HG03097 (cell line): ENCODE measurements at regions not wholly inside any gene's neighbourhood (a gene's known extent, or its start where the extent isn't known, plus 50 kb on each side); places are given as distances from the start of the nearest gene placed in this dataset.
"Not testable (repeated sequence)": the region's sequence is repeated elsewhere in the genome, so short reads cannot be mapped to it uniquely, and the experiment has no call there.

Experiments used
- ATAC-seq: cut with Tn5 transposase; IDR thresholded peaks from one replicate; pipeline ENCODE4 v1.9.1; 2021; ENCODE audit not compliant: unreplicated experiment, low FRiP score

DNA sequence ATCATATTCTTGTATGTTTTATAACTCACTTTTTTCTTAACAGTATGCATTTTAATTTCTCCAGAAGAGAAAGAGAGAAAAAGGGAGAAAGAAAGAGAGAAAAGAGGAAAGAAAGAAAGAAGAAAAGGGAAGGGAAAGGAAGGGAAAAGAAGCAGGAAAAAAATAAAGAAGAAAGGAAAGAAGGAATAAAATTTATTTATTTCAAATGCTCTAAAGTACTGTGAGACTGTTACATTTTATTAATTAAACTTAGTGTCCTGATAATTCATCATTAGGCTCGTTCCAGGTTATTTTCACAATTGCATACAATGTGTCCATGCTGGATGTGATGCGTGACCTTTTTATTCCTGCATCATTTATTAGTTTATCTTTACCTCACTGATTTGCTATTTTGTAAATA is 1023.4 kb upstream of the KLHL29 start:
- ATAC-seq = no peak

GRCh38 chr2:22375096-22375495 is 1009.9 kb upstream of the KLHL29 start:
- ATAC-seq = no peak

DNA sequence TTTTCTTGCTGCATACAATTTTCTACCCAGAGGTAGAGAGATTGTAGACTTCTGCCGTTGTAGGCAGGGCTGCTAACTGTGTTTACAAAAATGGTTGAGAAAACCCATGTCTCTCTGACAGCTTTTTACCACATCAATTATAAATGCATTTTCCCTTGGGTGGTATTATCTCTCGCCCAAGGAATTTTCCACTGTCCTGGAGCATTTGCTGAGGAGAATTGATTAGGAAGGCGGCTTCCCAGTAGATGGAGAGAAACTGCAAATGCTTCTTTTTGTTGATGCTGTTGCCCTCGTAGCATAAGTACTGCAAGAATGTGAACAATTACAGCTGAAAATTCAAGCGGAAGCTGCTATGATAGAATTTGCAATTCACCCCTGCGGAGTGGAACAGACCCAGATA is 1007.7 kb upstream of the KLHL29 start:
- ATAC-seq = no peak

DNA sequence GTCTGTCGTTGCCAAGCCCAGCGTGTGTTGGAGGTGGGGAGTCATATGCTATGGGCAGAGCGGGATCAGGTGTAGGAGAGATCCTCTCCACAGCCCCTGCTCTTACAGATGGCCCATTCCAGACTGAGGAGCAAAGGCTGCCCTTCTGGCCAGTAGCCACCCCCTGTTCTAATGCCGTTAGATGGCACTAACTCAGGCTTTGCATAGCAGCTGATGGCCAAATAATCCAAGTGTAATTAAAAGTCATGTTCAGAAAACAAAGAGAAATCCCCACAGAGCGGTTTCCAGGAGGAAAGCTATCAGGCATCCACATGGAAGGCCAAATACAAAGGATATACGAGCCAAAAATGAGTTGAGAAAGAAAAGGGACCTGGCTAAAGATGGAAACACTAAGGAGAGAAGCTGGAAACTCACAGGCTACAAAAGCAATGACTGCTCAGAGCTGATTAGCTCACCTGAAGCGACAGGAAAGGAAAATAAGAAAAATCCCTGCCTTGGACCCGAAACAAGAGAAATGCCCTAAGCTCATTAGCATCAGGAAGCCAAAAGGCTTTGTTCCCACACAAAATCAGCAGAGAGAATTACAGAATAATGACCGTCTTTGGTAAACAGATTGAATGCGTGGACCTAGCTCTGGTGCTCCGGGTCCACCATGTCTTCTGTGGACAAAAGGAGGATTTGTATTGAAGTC is 1002.4 kb upstream of the KLHL29 start:
- no peak for ATAC-seq

- ATAC-seq = no peak
Observed at GRCh38 chr2:22397847-22398246, 987.1 kb upstream of the KLHL29 start.

GRCh38 chr2:22403748-22404147 is 981.2 kb upstream of the KLHL29 start:
- no peak for ATAC-seq

DNA sequence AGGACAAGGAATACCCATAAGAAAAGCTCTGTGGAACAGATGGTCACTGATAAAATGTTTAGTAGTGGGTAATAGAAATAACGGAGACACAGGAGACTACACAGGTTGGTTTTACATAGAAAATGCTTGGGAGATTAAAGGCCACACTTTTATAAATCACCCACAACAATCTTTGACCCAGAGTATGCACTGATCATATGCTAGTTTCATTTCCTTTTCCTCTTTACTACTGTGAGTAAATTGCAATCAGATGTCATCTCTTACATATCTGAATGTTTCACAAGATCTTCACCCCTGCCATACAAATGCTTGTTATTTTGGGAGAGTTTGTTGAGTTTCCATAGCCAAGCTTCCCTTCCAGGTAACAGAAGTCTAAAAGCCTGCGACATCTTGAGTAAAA is 978.4 kb upstream of the KLHL29 start:
- no peak for ATAC-seq

- no peak for ATAC-seq
Observed at GRCh38 chr2:22420076-22420475, 964.9 kb upstream of the KLHL29 start.

- no peak for ATAC-seq
Observed at GRCh38 chr2:22442051-22442450, 942.9 kb upstream of the KLHL29 start.

GRCh38 chr2:22444281-22444680 is 940.7 kb upstream of the KLHL29 start:
- ATAC-seq = no peak

DNA sequence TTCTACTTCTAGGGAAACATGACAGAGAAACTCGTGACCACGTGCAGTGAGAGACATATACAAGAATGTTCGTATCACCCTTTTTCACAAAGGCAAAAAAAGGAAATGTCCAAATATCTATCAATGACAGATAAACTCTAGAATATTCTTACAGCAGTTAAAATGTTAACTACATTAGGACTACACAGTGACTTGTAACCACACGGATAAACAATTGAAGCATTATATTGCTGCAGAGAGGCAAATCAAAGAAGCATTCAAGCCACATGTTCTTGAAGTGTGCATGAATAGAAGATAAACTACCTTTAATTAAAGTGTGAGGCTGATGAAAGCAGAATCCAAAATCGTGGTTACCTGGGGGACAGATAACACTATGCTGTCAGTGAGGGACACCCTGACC is 935.3 kb upstream of the KLHL29 start:
- ATAC-seq = no peak

DNA sequence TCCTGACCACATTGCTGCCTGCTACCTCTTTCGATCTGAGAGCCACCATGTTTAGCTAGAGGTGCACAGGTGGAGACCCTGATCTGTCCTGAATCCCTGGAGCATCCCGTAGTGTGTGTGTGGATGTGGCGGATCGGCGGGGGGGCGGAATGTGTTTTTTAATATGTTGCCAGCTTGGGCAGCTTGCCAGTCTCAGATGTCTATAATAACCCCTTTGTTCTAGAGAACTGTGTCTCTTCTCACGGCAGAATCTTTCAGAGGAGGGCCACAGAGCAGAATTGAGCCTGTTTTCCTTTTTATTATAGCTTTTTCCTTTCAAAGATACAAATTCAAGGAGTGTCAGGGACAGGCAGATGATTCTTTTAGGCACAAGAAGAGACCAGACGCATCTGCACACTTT is 934.1 kb upstream of the KLHL29 start:
- no peak for ATAC-seq

GRCh38 chr2:22454826-22455485 is 930.0 kb upstream of the KLHL29 start:
- ATAC-seq = no peak

- no peak for ATAC-seq
Observed at GRCh38 chr2:22458440-22458839, 926.5 kb upstream of the KLHL29 start.

DNA sequence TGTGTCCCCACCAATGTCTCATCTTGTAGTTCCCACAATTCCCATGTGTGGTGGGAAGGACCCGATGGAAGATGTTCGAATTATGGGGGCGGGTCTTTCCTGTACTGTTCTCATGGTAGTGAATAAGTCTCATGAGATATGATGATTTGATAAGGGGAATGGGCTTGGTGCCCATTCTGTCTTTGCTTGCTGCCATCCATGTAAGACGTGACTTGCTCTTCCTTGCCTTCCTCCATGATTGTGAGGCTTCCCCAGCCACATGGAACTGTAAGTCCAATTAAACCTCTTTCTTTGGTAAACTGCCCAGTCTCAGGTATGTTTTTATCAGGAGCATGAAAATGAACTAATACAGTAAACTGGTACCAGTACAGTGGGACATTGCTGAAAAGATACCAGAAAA is 909.9 kb upstream of the KLHL29 start:
- ATAC-seq = not testable (repeated sequence)

DNA sequence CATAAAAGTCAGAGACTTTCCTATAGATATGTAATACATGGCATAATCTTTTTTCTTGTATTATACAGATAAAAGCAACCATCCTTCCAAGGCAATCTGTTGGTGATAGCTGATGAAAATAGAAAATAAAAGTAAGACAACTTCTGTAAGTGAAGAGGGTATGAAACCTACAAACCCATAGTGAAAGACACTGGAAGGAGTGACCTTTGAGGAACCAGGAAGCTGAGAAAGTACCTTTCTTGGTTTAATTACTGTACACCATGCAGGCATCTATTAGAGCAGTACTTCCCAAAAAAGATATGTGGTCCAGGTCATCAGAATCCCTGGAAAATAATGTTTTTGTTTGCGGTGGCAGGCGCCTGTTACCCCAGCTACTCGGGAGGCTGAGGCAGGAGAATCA is 906.6 kb upstream of the KLHL29 start:
- no peak for ATAC-seq

GRCh38 chr2:22481486-22482259 is 903.3 kb upstream of the KLHL29 start:
- no peak for ATAC-seq

DNA sequence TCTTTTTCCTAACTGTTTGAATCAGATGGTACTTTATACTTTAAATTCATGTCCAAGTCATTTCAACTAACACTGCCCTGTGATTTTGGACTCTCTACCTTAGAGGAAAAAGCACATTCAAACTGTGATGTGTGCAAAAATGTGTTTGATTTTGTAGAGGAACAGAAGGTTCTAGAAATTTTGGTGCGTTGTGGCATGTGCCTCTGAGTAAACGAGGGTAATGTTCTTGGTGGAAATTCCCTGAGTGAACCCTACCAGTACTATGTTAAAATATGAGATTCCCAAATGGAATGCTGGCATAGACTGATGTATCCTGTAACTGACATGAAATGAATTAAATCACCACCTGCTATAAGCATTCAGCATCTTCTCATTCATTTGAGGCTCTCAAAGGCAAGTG is 901.9 kb upstream of the KLHL29 start:
- no peak for ATAC-seq

DNA sequence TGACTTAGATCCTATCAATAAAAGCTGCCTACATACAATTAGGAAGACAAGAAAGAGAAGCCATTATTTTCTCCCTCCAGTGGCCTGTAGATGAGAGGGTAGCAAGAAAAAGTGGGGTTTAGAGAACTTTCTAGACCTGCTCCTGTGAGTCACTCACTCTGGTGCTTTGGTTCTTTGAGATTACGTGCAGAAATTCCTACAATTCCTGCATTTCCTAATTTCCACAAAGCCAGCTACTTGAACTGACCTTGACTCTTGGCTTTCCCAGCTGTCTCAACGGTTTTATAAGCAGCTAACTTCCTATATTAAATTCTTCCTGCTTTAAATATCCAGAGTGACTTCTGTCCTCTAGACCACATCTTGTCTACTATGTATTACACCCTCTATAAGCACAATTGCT is 899.5 kb upstream of the KLHL29 start:
- no peak for ATAC-seq

DNA sequence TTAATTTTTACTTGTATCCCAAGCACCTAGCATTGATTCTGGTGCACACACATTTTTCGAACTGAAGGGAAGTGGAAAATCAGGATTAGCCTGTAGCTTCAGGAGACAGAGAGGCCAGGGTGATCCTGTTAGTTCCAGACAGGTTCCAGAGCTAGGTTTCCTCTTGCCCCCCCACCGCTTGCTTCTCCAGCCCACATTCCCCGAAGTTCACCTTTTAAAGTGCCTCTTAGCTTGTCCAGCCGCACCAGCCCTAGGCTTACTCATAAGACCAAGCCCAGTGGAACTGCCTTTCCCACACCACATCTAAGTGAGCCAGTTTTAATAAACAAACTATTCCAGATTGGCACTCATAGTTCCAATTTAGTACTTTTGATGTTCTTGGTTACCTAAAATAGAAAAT is 898.6 kb upstream of the KLHL29 start:
- no peak for ATAC-seq

- no peak for ATAC-seq
Observed at GRCh38 chr2:22487036-22487435, 897.9 kb upstream of the KLHL29 start.

DNA sequence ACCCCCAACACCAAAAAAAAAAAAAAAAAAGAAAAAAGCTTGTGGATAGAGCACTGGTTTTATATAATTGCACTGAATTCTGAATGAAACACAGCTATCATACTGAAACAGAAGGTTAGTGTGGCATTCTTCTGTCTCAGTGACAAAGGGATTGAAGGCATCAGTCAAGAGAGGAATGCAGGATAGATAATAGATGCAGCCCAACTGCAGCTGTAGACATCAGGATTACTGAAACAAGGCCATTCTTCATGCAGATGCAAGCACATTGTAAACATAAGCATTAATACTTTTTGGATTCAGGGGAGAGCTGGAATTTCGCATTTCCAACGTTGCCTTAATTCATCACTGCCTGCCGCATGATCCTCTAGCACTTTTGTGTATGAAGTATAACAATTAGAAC is 897.4 kb upstream of the KLHL29 start:
- no peak for ATAC-seq
